HG03432 (cell line): ENCODE measurements at regions not wholly inside any gene's neighbourhood (a gene's known extent, or its start where the extent isn't known, plus 50 kb on each side); places are given as distances from the start of the nearest gene placed in this dataset.

Source experiments
- ATAC-seq: cut with Tn5 transposase; IDR thresholded peaks from one replicate; pipeline ENCODE4 v1.9.1; 2021; ENCODE audit warnings: mild to moderate bottlenecking, moderate library complexity; ENCODE audit not compliant: unreplicated experiment

GRCh38 chr7:131233193-131233592 lies 94.5 kb upstream of the MKLN1 start:
- no peak for ATAC-seq

- ATAC-seq = no peak
Observed at GRCh38 chr7:131234719-131235488, 92.8 kb upstream of the MKLN1 start.

GRCh38 chr7:131235489-131236317 lies 92.0 kb upstream of the MKLN1 start:
- ATAC-seq = no peak

GRCh38 chr7:131236318-131236672 lies 91.4 kb upstream of the MKLN1 start:
- ATAC-seq = no peak

GRCh38 chr7:131238347-131238931 lies 89.2 kb upstream of the MKLN1 start:
- ATAC-seq = no peak

- ATAC-seq = no peak
Observed at GRCh38 chr7:131241386-131241785, 86.3 kb upstream of the MKLN1 start.

GRCh38 chr7:131242123-131242650 lies 85.5 kb upstream of the MKLN1 start:
- no peak for ATAC-seq

GRCh38 chr7:131244259-131244852 lies 83.3 kb upstream of the MKLN1 start:
- ATAC-seq = no peak

GRCh38 chr7:131249003-131249402 lies 78.7 kb upstream of the MKLN1 start:
- no peak for ATAC-seq

- ATAC-seq = no peak
Observed at GRCh38 chr7:131249483-131249882, 78.2 kb upstream of the MKLN1 start.

- ATAC-seq = no peak
Observed at GRCh38 chr7:131250331-131250730, 77.3 kb upstream of the MKLN1 start.

- ATAC-seq = no peak
Observed at GRCh38 chr7:131251371-131251770, 76.3 kb upstream of the MKLN1 start.

- ATAC-seq = no peak
Observed at GRCh38 chr7:131252976-131253375, 74.7 kb upstream of the MKLN1 start.

GRCh38 chr7:131254211-131254610 lies 73.5 kb upstream of the MKLN1 start:
- ATAC-seq = no peak

GRCh38 chr7:131255242-131255641 lies 72.4 kb upstream of the MKLN1 start:
- ATAC-seq = no peak

GRCh38 chr7:131261476-131261994 lies 66.1 kb upstream of the MKLN1 start:
- no peak for ATAC-seq

- ATAC-seq = no peak
Observed at GRCh38 chr7:131265227-131265626, 62.4 kb upstream of the MKLN1 start.

GRCh38 chr7:131267631-131268030 lies 60.0 kb upstream of the MKLN1 start:
- ATAC-seq = no peak

- no peak for ATAC-seq
Observed at GRCh38 chr7:131268906-131269305, 58.8 kb upstream of the MKLN1 start.

GRCh38 chr7:131272086-131272485 lies 55.6 kb upstream of the MKLN1 start:
- ATAC-seq = no peak

- no peak for ATAC-seq
Observed at GRCh38 chr7:131274986-131275385, 52.7 kb upstream of the MKLN1 start.
